HG02938 (cell line): ENCODE measurements at regions not wholly inside any gene's neighbourhood (a gene's known extent, or its start where the extent isn't known, plus 50 kb on each side); places are given as distances from the start of the nearest gene placed in this dataset.
A peak's percentile ranks its signal among the peaks of the same experiment; 100 is the strongest.

Source experiments
- ATAC-seq: cut with Tn5 transposase; IDR thresholded peaks from one replicate; pipeline ENCODE4 v1.9.1; 2021; ENCODE audit warnings: mild to moderate bottlenecking, moderate library complexity; ENCODE audit not compliant: unreplicated experiment

GRCh38 chr1:221150996-221151395 lies 271.8 kb downstream of the HLX start:
- ATAC-seq: no peak

- ATAC-seq: no peak
Measured at GRCh38 chr1:221154932-221155331, 275.7 kb downstream of the HLX start.

GRCh38 chr1:221157026-221157761 lies 278.0 kb downstream of the HLX start:
- peak; percentile 99 for ATAC-seq

- no peak for ATAC-seq
Measured at GRCh38 chr1:221159608-221160007, 280.4 kb downstream of the HLX start.

DNA sequence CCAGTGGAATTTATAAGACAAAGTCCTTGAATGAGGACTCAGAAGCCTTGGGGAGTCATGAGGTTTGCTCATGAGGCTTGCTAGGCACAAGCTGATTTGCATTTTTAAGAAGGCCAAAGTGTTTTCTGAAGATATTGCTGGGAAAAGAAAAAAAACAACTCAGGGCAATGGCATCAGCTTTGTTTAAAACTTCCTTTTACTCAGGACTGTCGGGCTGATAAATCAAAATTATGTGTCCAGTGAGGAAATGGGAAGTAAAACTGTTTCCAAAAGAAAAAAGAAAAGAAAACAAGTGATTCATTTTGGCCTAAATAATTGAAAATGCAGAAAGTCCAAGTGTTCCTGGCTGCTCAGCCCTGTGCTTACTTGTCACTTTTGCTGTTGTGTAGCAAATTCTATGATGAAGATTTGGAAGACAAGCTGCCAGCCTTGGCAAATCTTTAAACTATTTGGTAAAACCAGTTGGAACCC lies 282.4 kb downstream of the HLX start:
- no peak for ATAC-seq

DNA sequence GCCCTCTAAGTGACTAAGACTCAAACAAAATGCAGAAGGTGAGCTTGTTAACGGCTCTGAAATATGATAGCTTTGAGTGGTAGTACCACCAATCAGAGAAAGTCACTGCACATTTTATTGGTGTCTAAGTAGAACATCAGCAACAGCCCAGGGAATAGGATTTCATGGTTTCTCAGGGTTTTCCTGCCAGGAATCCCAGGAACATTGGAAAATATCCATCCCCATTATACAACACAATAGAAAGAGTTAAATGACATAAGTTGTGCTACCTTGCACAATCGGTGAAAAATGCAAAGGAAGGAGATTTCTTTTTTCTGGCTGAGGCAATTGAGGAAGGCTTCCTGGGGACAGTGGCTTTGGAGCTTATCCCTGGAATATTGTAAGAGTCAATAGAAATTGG lies 283.1 kb downstream of the HLX start:
- no peak for ATAC-seq

DNA sequence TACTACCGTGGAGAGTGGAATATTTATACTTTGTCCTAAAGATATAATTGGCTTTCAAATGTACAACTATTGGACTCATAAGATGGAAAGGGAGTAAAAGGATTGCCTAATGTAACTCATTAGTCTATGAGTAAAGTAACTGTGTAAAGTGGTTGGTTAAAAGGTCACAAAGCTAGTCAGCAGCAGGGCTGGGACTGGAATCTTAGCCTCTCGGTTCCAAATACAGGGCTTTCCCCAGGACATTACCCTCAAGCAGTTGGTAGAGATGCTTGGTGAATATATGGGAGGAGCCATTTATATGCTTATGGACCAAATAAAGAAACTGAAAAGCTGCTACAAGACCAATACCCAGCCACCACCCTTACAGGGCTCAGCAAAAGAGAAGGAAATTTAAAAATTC lies 283.7 kb downstream of the HLX start:
- ATAC-seq: no peak

GRCh38 chr1:221164029-221164428 lies 284.8 kb downstream of the HLX start:
- no peak for ATAC-seq

DNA sequence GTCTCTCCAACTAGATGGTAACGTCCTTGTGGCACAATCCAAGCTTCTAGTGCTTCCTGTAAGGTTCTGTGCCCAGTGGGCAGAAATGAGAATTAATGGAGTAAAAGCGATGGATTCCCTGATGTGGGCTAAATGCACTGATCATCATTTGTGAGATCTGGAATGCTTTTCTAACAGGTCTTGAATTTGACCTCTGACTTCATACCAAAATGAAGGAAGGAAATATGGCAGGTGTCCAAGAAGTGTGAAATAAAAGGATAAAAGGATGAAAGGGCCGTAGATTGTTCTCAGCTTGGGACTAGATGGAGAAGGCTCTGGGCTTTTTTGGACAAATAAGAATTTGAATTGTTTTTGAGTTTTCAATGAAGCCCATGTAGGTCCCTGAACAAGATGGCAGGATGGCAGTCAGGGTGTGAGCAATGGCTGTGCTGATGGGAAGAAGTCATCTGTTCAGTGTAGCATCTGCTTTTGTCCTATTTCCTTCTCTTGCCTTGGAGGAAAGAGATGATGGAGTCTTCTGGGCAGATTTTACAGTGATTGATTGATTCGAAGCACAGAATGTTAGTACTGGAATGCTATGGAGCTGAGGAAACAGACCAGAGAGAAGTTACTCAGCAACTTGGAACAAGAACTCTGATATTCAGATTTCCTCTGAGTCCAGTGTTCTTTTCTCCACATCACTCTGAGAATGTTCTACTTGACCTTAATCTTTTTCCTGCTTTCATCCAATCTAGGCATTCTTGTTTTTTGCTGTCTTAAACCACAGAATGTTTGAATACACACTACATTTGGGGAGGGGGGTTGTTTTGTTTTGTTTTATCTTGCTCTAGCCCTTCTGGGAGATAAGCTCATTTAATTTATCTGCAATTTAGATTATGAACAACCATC lies 286.0 kb downstream of the HLX start:
- no peak for ATAC-seq

- ATAC-seq: no peak
Measured at GRCh38 chr1:221165839-221166500, 286.7 kb downstream of the HLX start.

- ATAC-seq: peak; percentile 92
Measured at GRCh38 chr1:221166559-221167318, 287.5 kb downstream of the HLX start.

GRCh38 chr1:221169447-221169889 lies 290.2 kb downstream of the HLX start:
- ATAC-seq: no peak

- ATAC-seq: no peak
Measured at GRCh38 chr1:221170171-221170570, 290.9 kb downstream of the HLX start.

GRCh38 chr1:221171768-221172167 lies 292.5 kb downstream of the HLX start:
- no peak for ATAC-seq

DNA sequence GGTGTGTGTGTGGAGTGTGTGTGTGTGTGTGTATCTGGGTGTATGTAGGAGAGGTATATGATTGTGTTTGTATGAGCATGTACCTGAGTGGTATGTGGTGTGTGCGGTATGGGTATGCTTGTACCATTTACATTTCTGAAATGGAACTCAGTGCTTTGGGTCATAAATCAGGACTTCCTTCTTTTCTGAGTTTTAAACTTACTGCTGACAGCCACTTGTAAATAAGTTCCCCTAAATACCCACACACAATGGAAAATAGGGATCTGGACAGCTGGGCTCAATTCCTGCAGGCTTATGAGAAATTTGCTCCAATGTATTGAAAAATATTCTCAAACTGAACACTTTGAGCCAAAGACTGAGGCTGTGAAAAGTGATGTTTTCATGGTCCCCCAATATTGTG lies 293.6 kb downstream of the HLX start:
- ATAC-seq: no peak

- ATAC-seq: no peak
Measured at GRCh38 chr1:221174330-221174993, 295.2 kb downstream of the HLX start.

GRCh38 chr1:221175249-221175648 lies 296.0 kb downstream of the HLX start:
- ATAC-seq: no peak

- ATAC-seq: no peak
Measured at GRCh38 chr1:221180704-221181368, 301.6 kb downstream of the HLX start.

GRCh38 chr1:221182791-221183533 lies 303.7 kb downstream of the HLX start:
- no peak for ATAC-seq
